GM13976 (cell line): ENCODE measurements at regions not wholly inside any gene's neighbourhood (a gene's known extent, or its start where the extent isn't known, plus 50 kb on each side); places are given as distances from the start of the nearest gene placed in this dataset.
A peak's percentile ranks its signal among the peaks of the same experiment; 100 is the strongest.

Experiments used
- DNase-seq: peaks from one replicate; pipeline ENCODE4 v3.0.0; 2012; ENCODE audit warnings: low spot score
- CTCF ChIP-seq: IDR thresholded peaks from 2 replicates; pipeline ENCODE4 v1.5.1; 2012; ENCODE audit warnings: borderline replicate concordance, mild to moderate bottlenecking; ENCODE audit not compliant: insufficient read depth; ENCODE audit errors: extremely low read depth, missing control alignments, control extremely low read depth
- in situ Hi-C: fragments of 300-500 bp; cut with MboI; formaldehyde crosslinking; loops from one replicate; pipeline ENCODE4 v1.12.0; 2022; ENCODE audit warnings: low sequenced_read_pairs, mixed read lengths, inconsistent platforms; ENCODE audit not compliant: unreplicated experiment

GRCh38 chr1:36653850-36654249, 171.1 kb upstream of the CSF3R start:
- in situ Hi-C loops = no loop called here
- TF ChIP-seq CTCF = no peak
- DNase-seq = no peak

DNA sequence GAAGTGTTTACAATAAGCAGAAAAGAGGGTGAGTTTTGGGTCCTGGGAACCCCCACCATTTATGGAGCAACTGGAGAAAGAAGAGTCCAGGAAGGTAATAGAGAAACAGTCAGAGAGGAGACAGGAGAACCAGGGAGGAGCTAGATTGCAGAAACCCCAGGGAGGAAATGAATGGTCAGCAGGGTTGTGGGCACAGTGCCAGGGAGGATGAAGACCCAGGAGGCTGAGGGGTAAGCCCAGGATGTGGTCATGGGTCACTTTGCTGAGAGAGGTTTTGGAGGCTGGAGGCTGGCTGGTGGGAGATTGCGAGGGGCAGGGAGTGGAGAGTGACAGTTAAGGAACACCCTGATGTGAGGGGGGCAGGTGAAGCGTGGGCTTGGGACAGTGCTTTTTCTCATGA, 169.9 kb upstream of the CSF3R start:
- TF ChIP-seq CTCF = no peak
- DNase-seq = no peak
- in situ Hi-C loops = no loop called here

DNA sequence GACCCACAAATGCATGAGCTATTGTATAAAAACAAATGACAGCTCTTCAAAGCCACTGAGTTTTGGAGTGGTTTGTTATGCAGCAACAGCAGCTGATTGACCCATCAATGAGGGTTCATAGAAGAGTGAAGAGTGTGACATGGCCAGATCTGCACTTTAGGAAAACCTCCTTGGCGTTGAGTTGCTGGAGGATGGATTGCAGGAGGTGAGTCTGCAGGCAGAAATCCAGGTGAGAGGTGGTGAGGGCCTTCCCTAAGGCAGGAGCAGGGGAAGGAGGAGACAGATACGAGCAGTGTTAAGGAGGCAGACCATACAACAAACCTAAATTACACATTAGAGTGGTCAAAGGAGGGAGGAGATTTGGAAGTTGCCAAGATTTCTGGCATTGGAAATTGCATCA, 169.3 kb upstream of the CSF3R start:
- in situ Hi-C loops = no loop called here

GRCh38 chr1:36651176-36651910, 168.6 kb upstream of the CSF3R start:
- no peak for TF ChIP-seq CTCF
- in situ Hi-C loops = no loop called here
- DNase-seq = no peak

More for the DNA sequence above, 169.3 kb upstream of the CSF3R start:
- TF ChIP-seq CTCF = no peak
- no peak for DNase-seq

- in situ Hi-C loops = no loop called here
- peak; percentile 83 for TF ChIP-seq CTCF
- DNase-seq = peak; percentile 64
Observed at GRCh38 chr1:36650200-36651065, 167.7 kb upstream of the CSF3R start.

DNA sequence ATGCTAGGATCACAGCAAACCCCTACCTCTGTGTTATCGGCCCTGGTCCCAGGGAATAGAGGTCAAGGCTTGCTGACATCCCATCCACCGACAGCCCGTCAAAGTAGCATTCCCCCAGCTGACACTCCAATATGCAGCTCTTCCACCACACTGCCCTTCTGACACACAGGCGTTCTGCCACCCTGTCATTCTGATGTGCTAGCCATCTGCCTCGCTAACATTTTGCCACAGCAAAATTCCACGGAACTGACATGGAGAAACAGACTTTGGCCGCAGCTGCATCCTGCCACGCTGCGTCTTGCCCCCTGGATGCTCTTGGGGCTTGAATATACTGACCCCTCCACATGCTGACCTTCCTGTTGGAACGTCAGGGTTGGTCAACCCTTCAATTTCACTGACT, 163.2 kb upstream of the CSF3R start:
- DNase-seq = no peak
- in situ Hi-C loops = no loop called here
- TF ChIP-seq CTCF = no peak
